ENCODE measurements at regions not wholly inside any gene's neighbourhood (a gene's known extent, or its start where the extent isn't known, plus 50 kb on each side); places are given as distances from the start of the nearest gene placed in this dataset.
A peak's percentile ranks its signal among the peaks of the same experiment; 100 is the strongest.
"Not testable (repeated sequence)": the region's sequence is repeated elsewhere in the genome, so short reads cannot be mapped to it uniquely, and the experiment has no call there.

DNA sequence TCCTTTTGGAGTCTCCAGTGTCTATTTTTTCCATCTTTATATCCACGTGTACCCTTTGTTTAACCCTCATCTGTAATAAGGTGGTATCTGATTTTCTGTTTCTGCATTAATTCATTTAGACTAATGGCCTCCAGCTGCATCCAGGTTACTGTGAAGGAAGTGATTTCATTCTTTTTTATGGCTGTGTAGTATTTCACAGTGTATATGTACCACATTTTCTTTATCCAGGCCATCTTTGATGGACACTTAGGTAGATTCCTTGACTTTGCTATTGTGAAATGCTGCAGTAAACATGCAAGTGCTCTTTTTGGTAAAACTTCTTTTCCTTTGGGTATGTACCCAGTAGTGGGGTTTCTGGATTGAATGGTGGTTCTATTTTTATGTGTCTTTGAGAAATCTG is 128.0 kb upstream of the MTPN start:
- no peak overlapping the region for H3K4me3 ChIP-seq (ENCODE audit: low read depth, low read length)
- DNase-seq (ENCODE audit: low read depth): no peak
- TF ChIP-seq, protein P1, sequence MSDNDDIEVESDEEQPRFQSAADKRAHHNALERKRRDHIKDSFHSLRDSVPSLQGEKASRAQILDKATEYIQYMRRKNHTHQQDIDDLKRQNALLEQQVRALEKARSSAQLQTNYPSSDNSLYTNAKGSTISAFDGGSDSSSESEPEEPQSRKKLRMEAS (IDR thresholded peaks at IDR 0.05; ENCODE audit: low read depth, low read length): no peak
- TF ChIP-seq POLR2A (IDR thresholded peaks at IDR 0.05; ENCODE audit: extremely low read depth, insufficient read length) (no peak), MYC (IDR thresholded peaks at IDR 0.05; ENCODE audit: low read depth, low read length) (no peak)
- TF ChIP-seq, protein P2, sequence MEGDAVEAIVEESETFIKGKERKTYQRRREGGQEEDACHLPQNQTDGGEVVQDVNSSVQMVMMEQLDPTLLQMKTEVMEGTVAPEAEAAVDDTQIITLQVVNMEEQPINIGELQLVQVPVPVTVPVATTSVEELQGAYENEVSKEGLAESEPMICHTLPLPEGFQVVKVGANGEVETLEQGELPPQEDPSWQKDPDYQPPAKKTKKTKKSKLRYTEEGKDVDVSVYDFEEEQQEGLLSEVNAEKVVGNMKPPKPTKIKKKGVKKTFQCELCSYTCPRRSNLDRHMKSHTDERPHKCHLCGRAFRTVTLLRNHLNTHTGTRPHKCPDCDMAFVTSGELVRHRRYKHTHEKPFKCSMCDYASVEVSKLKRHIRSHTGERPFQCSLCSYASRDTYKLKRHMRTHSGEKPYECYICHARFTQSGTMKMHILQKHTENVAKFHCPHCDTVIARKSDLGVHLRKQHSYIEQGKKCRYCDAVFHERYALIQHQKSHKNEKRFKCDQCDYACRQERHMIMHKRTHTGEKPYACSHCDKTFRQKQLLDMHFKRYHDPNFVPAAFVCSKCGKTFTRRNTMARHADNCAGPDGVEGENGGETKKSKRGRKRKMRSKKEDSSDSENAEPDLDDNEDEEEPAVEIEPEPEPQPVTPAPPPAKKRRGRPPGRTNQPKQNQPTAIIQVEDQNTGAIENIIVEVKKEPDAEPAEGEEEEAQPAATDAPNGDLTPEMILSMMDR (IDR thresholded peaks at IDR 0.05; ENCODE audit: low read depth, low read length): no peak

DNA sequence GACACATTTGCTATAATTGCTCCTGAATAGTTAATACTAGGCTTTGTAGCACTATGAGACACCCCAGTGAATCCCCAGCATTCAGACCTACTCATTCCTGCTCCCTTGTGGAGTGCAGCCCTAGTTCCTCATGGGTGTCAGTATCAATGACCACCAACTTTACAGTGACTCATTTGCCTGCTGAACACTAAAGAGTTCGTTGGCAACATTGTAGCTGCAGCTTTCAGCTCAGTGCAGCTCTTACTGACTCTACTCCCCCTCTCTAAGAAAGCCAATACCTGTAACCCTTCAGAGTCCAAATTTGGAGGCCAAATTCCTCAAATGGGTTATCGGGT is 127.1 kb upstream of the MTPN start:
- no peak for TF ChIP-seq MYC (IDR thresholded peaks at IDR 0.05; ENCODE audit: low read depth, low read length)
- TF ChIP-seq, protein P2 (IDR thresholded peaks at IDR 0.05; ENCODE audit: low read depth, low read length): no peak
- TF ChIP-seq POLR2A (IDR thresholded peaks at IDR 0.05; ENCODE audit: extremely low read depth, insufficient read length): no peak
- peak; percentile 18 for DNase-seq (ENCODE audit: low read depth)
- H3K4me3 ChIP-seq (ENCODE audit: low read depth, low read length): no peak overlapping the region

DNA sequence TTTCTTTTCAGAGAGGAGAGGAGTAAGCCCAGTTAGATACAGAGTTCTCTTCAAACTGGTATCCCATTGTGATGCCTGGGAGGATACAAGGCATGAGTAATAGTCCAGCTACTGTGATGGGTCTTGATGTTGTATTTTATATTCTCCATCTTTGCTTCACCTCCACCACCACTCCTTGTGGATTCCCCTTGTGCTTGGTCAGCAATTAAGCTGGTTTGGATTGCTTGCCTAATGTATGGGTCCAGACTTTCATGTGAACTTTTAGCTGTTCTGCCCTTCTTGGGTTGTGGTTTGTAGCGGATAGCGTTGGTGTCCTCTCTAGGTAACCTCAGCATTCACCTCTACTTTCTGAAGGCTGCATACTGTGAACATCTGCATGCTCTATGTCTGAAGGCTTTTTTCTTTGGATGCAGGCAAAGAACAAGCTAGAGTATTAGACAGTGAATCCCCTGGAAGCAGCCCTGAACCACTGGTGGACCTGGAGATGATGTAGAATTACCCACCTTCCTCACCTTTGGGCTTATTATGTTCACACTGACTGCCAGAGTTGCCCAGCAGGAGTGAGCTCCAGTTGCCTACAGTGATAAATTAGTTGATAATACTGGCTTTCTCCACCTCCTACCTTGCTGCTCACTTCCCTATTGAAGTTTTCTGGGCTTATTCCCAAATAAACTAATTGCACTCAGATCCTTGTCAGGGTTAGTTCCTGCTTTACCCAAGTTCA is 126.5 kb upstream of the MTPN start:
- TF ChIP-seq POLR2A (IDR thresholded peaks at IDR 0.05; ENCODE audit: extremely low read depth, insufficient read length): no peak
- TF ChIP-seq, protein P1 (IDR thresholded peaks at IDR 0.05; ENCODE audit: low read depth, low read length): no peak
- TF ChIP-seq, protein P2 (IDR thresholded peaks at IDR 0.05; ENCODE audit: low read depth, low read length): no peak
- TF ChIP-seq MYC (IDR thresholded peaks at IDR 0.05; ENCODE audit: low read depth, low read length): no peak
- H3K4me3 ChIP-seq (ENCODE audit: low read depth, low read length): no peak overlapping the region
- DNase-seq (ENCODE audit: low read depth): no peak

DNA sequence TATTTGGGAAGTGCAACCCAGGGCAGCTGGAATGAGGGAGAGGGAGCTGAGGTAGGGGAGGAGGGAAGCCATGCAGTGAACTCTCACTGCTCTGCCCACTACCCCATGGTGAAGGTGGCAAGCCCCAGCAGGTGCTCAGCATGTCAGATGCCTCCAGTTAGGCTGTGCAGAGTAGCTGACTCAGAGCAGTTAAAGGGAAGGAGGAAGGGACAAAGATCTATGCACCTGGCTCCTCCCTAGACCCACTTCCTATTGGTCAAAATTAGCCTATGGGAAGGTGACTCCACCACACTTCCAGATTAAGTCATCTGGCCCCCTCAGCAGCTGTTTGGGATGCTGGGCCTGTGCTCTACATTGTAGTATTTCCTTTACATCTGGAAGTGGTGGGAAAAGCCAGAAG is 125.7 kb upstream of the MTPN start:
- DNase-seq (ENCODE audit: low read depth): no peak
- no peak overlapping the region for H3K4me3 ChIP-seq (ENCODE audit: low read depth, low read length)
- TF ChIP-seq, protein P1 (IDR thresholded peaks at IDR 0.05; ENCODE audit: low read depth, low read length): no peak
- no peak for TF ChIP-seq MYC (IDR thresholded peaks at IDR 0.05; ENCODE audit: low read depth, low read length)
- no peak for TF ChIP-seq POLR2A (IDR thresholded peaks at IDR 0.05; ENCODE audit: extremely low read depth, insufficient read length)
- TF ChIP-seq, protein P2 (IDR thresholded peaks at IDR 0.05; ENCODE audit: low read depth, low read length): no peak

DNA sequence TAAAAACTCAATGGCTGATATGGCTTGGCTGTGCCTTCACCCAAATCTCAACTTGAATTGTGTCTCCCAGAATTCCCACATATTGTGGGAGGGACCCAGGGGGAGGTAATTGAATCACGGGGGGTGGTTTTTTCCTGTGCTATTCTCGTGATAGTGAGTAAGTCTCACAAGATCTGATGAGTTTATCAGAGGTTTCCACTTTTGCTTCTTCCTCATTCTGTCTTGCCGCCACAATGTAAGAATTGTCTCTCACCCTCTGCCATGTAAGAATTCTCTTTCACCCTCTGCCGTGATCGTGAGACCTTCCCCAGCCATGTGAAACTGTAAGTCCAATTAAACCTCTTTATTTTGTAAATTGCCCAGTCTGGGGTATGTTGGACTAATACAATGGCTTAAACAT is 115.6 kb upstream of the MTPN start:
- not testable (repeated sequence) for H3K4me3 ChIP-seq (ENCODE audit: low read depth, low read length); DNase-seq (ENCODE audit: low read depth)

DNA sequence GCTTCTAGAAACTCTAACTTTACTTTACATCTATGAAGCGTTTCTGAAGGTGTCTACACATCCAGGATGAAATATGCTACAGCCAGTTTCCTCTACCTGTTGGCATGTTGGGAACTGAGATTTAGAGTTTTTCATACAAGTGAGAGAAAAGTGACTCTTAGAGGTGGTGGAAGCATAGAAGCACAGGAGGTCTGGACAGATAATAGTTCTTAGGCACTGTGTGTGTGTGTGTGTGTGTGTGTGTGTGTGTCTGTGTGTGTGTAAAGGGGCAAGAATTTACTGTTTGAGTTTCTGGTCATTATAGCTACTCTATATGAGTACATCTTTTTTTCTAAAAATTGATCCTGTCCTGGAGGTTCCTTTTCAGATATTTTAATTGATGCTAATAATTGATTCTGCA is 110.7 kb upstream of the MTPN start:
- TF ChIP-seq POLR2A (IDR thresholded peaks at IDR 0.05; ENCODE audit: extremely low read depth, insufficient read length): no peak
- TF ChIP-seq, protein P2 (IDR thresholded peaks at IDR 0.05; ENCODE audit: low read depth, low read length): no peak
- TF ChIP-seq, protein P1 (IDR thresholded peaks at IDR 0.05; ENCODE audit: low read depth, low read length): no peak
- TF ChIP-seq MYC (IDR thresholded peaks at IDR 0.05; ENCODE audit: low read depth, low read length): no peak
- no peak for DNase-seq (ENCODE audit: low read depth)
- no peak overlapping the region for H3K4me3 ChIP-seq (ENCODE audit: low read depth, low read length)

Measured in NB4 (cell line).